ENCODE measurements at regions not wholly inside any gene's neighbourhood (a gene's known extent, or its start where the extent isn't known, plus 50 kb on each side); places are given as distances from the start of the nearest gene placed in this dataset.
A peak's percentile ranks its signal among the peaks of the same experiment; 100 is the strongest.

GRCh38 chr11:27926981-27927481 is 180.9 kb downstream of the KIF18A start:
- Histone ChIP-seq H3K9me3 (ENCODE audit: control insufficient read depth, low read length) (no peaks in the 10 kb centered on the region), H3K9ac (ENCODE audit: low read length) (no peak overlapping the region), H3K4me1 (ENCODE audit: control insufficient read depth, insufficient read depth, low read length) (peaks cover 9% of the 10 kb centered on the region), H3K36me3 (ENCODE audit: control insufficient read depth, insufficient read depth, low read length, severe bottlenecking) (no peaks in the 10 kb centered on the region), H3K27me3 (replicated peaks; ENCODE audit: control insufficient read depth, insufficient read depth, low read length) (no peaks in the 10 kb centered on the region), H3K4me3 (ENCODE audit: low read length) (no peak overlapping the region)
- DNase-seq (ENCODE audit: low read depth) = peak; percentile 82

GRCh38 chr11:27926486-27926885 is 181.5 kb downstream of the KIF18A start:
- Histone ChIP-seq H3K27me3 (replicated peaks; ENCODE audit: control insufficient read depth, insufficient read depth, low read length) (no peaks in the 10 kb centered on the region), H3K4me3 (ENCODE audit: low read length) (no peak overlapping the region), H3K4me1 (ENCODE audit: control insufficient read depth, insufficient read depth, low read length) (peaks cover 9% of the 10 kb centered on the region), H3K9me3 (ENCODE audit: control insufficient read depth, low read length) (no peaks in the 10 kb centered on the region), H3K9ac (ENCODE audit: low read length) (no peak overlapping the region), H3K36me3 (ENCODE audit: control insufficient read depth, insufficient read depth, low read length, severe bottlenecking) (no peaks in the 10 kb centered on the region)
- DNase-seq (ENCODE audit: low read depth) = peak; percentile 18

GRCh38 chr11:27921472-27921871 is 186.5 kb downstream of the KIF18A start:
- Histone ChIP-seq H3K36me3 (ENCODE audit: control insufficient read depth, insufficient read depth, low read length, severe bottlenecking) (no peaks in the 10 kb centered on the region), H3K27me3 (replicated peaks; ENCODE audit: control insufficient read depth, insufficient read depth, low read length) (no peaks in the 10 kb centered on the region), H3K9me3 (ENCODE audit: control insufficient read depth, low read length) (no peaks in the 10 kb centered on the region), H3K9ac (ENCODE audit: low read length) (no peak overlapping the region), H3K4me1 (ENCODE audit: control insufficient read depth, insufficient read depth, low read length) (peaks cover under 1% of the 10 kb centered on the region), H3K4me3 (ENCODE audit: low read length) (no peak overlapping the region)
- no peak for DNase-seq (ENCODE audit: low read depth)

GRCh38 chr11:27916541-27917100 is 191.3 kb downstream of the KIF18A start:
- no peak for DNase-seq (ENCODE audit: low read depth)
- H3K9me3 ChIP-seq (ENCODE audit: control insufficient read depth, low read length) = no peaks in the 10 kb centered on the region

GRCh38 chr11:27914080-27914479 is 193.9 kb downstream of the KIF18A start:
- Histone ChIP-seq H3K9me3 (ENCODE audit: control insufficient read depth, low read length) (no peaks in the 10 kb centered on the region), H3K27me3 (replicated peaks; ENCODE audit: control insufficient read depth, insufficient read depth, low read length) (no peaks in the 10 kb centered on the region), H3K36me3 (ENCODE audit: control insufficient read depth, insufficient read depth, low read length, severe bottlenecking) (no peaks in the 10 kb centered on the region), H3K4me3 (ENCODE audit: low read length) (no peak overlapping the region), H3K9ac (ENCODE audit: low read length) (no peak overlapping the region), H3K4me1 (ENCODE audit: control insufficient read depth, insufficient read depth, low read length) (peaks cover 6% of the 10 kb centered on the region)
- DNase-seq (ENCODE audit: low read depth) = no peak

More at GRCh38 chr11:27916541-27917100, 191.3 kb downstream of the KIF18A start:
- H3K4me3 ChIP-seq (ENCODE audit: low read length) = no peak overlapping the region
- no peaks in the 10 kb centered on the region for H3K27me3 ChIP-seq (replicated peaks; ENCODE audit: control insufficient read depth, insufficient read depth, low read length)
- H3K9ac ChIP-seq (ENCODE audit: low read length) = no peak overlapping the region
- peaks cover 6% of the 10 kb centered on the region for H3K4me1 ChIP-seq (ENCODE audit: control insufficient read depth, insufficient read depth, low read length)
- no peaks in the 10 kb centered on the region for H3K36me3 ChIP-seq (ENCODE audit: control insufficient read depth, insufficient read depth, low read length, severe bottlenecking)

- Histone ChIP-seq H3K4me1 (ENCODE audit: control insufficient read depth, insufficient read depth, low read length) (peaks cover 6% of the 10 kb centered on the region), H3K36me3 (ENCODE audit: control insufficient read depth, insufficient read depth, low read length, severe bottlenecking) (no peaks in the 10 kb centered on the region), H3K27me3 (replicated peaks; ENCODE audit: control insufficient read depth, insufficient read depth, low read length) (no peaks in the 10 kb centered on the region), H3K9me3 (ENCODE audit: control insufficient read depth, low read length) (no peaks in the 10 kb centered on the region), H3K9ac (ENCODE audit: low read length) (no peak overlapping the region), H3K4me3 (ENCODE audit: low read length) (no peak overlapping the region)
- DNase-seq (ENCODE audit: low read depth) = peak; percentile 17
Measured at GRCh38 chr11:27913650-27914049, 194.3 kb downstream of the KIF18A start.

GRCh38 chr11:27912916-27913315 is 195.0 kb downstream of the KIF18A start:
- no peaks in the 10 kb centered on the region for H3K9me3 ChIP-seq (ENCODE audit: control insufficient read depth, low read length)
- no peaks in the 10 kb centered on the region for H3K36me3 ChIP-seq (ENCODE audit: control insufficient read depth, insufficient read depth, low read length, severe bottlenecking)
- H3K27me3 ChIP-seq (replicated peaks; ENCODE audit: control insufficient read depth, insufficient read depth, low read length) = no peaks in the 10 kb centered on the region
- peaks cover 6% of the 10 kb centered on the region for H3K4me1 ChIP-seq (ENCODE audit: control insufficient read depth, insufficient read depth, low read length)
- H3K4me3 ChIP-seq (ENCODE audit: low read length) = no peak overlapping the region
- no peak overlapping the region for H3K9ac ChIP-seq (ENCODE audit: low read length)
- DNase-seq (ENCODE audit: low read depth) = no peak

GRCh38 chr11:27910186-27910931 is 197.6 kb downstream of the KIF18A start:
- H3K9ac ChIP-seq (ENCODE audit: low read length) = no peak overlapping the region
- peak; percentile 19 for DNase-seq (ENCODE audit: low read depth)
- no peaks in the 10 kb centered on the region for H3K36me3 ChIP-seq (ENCODE audit: control insufficient read depth, insufficient read depth, low read length, severe bottlenecking)
- H3K27me3 ChIP-seq (replicated peaks; ENCODE audit: control insufficient read depth, insufficient read depth, low read length) = no peaks in the 10 kb centered on the region
- H3K4me3 ChIP-seq (ENCODE audit: low read length) = no peak overlapping the region
- H3K9me3 ChIP-seq (ENCODE audit: control insufficient read depth, low read length) = no peaks in the 10 kb centered on the region
- H3K4me1 ChIP-seq (ENCODE audit: control insufficient read depth, insufficient read depth, low read length) = peaks cover 6% of the 10 kb centered on the region

- Histone ChIP-seq H3K27me3 (replicated peaks; ENCODE audit: control insufficient read depth, insufficient read depth, low read length) (no peaks in the 10 kb centered on the region), H3K4me1 (ENCODE audit: control insufficient read depth, insufficient read depth, low read length) (peaks cover 16% of the 10 kb centered on the region), H3K9me3 (ENCODE audit: control insufficient read depth, low read length) (no peaks in the 10 kb centered on the region), H3K36me3 (ENCODE audit: control insufficient read depth, insufficient read depth, low read length, severe bottlenecking) (no peaks in the 10 kb centered on the region), H3K9ac (ENCODE audit: low read length) (no peak overlapping the region), H3K4me3 (ENCODE audit: low read length) (no peak overlapping the region)
- DNase-seq (ENCODE audit: low read depth) = no peak
Measured at GRCh38 chr11:27909386-27909785, 198.6 kb downstream of the KIF18A start.

GRCh38 chr11:27908621-27909020 is 199.3 kb downstream of the KIF18A start:
- no peaks in the 10 kb centered on the region for H3K36me3 ChIP-seq (ENCODE audit: control insufficient read depth, insufficient read depth, low read length, severe bottlenecking)
- no peak overlapping the region for H3K4me3 ChIP-seq (ENCODE audit: low read length)
- no peak for DNase-seq (ENCODE audit: low read depth)

GRCh38 chr11:27907530-27907929 is 200.4 kb downstream of the KIF18A start:
- Histone ChIP-seq H3K9me3 (ENCODE audit: control insufficient read depth, low read length) (no peaks in the 10 kb centered on the region), H3K9ac (ENCODE audit: low read length) (no peak overlapping the region), H3K4me3 (ENCODE audit: low read length) (no peak overlapping the region), H3K4me1 (ENCODE audit: control insufficient read depth, insufficient read depth, low read length) (peaks cover 22% of the 10 kb centered on the region), H3K27me3 (replicated peaks; ENCODE audit: control insufficient read depth, insufficient read depth, low read length) (no peaks in the 10 kb centered on the region), H3K36me3 (ENCODE audit: control insufficient read depth, insufficient read depth, low read length, severe bottlenecking) (no peaks in the 10 kb centered on the region)
- no peak for DNase-seq (ENCODE audit: low read depth)

More at GRCh38 chr11:27908621-27909020, 199.3 kb downstream of the KIF18A start:
- no peaks in the 10 kb centered on the region for H3K27me3 ChIP-seq (replicated peaks; ENCODE audit: control insufficient read depth, insufficient read depth, low read length)
- H3K9me3 ChIP-seq (ENCODE audit: control insufficient read depth, low read length) = no peaks in the 10 kb centered on the region
- no peak overlapping the region for H3K9ac ChIP-seq (ENCODE audit: low read length)
- peaks cover 18% of the 10 kb centered on the region for H3K4me1 ChIP-seq (ENCODE audit: control insufficient read depth, insufficient read depth, low read length)
